Ovary (tissue), 3 donors: ENCODE measurements at regions not wholly inside any gene's neighbourhood (a gene's known extent, or its start where the extent isn't known, plus 50 kb on each side); places are given as distances from the start of the nearest gene placed in this dataset.

Experiments
- EP300 ChIP-seq: sonication (generic); formaldehyde crosslinking; IDR thresholded peaks from one replicate; pipeline ENCODE4 v1.6.1; 2017; ENCODE audit warnings: antibody characterized with exemption
- TF ChIP-seq, protein P1 (sequence below), 3 donors: fragments of 450-650 bp in 2 of 3; fragments of 200-600 bp in 1 of 3; IDR thresholded peaks; one replicate each; pipeline versions ENCODE4 v1.5.1 to v1.8.0; 2016 to 2022; ENCODE audit warnings: antibody characterized with exemption in 3 of 3, mild to moderate bottlenecking in 1 of 3
- donor health status: DM: no; HTN: no; CAD: no.

DNA sequence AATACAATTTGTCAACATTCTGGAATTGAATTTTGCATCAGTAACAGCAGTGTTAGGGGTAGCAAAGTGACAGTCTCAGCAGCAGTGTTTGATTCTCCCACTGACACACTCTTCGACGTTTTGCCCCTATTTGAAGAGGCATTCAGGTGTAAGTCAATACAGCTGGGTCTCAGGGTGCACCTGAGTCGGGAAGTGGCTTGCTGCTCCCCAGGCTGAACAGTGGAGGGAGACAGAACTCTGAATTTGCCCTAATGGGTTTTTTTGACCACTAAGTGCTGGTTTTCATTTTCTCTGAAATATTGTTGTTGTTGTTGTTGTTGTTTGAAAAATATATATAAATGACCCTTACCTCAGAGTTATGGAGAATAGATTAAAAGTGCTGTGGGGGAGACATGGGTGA is 223.2 kb downstream of the TLR4 start:
- TF ChIP-seq EP300 = no peak
- TF ChIP-seq, protein P1, sequence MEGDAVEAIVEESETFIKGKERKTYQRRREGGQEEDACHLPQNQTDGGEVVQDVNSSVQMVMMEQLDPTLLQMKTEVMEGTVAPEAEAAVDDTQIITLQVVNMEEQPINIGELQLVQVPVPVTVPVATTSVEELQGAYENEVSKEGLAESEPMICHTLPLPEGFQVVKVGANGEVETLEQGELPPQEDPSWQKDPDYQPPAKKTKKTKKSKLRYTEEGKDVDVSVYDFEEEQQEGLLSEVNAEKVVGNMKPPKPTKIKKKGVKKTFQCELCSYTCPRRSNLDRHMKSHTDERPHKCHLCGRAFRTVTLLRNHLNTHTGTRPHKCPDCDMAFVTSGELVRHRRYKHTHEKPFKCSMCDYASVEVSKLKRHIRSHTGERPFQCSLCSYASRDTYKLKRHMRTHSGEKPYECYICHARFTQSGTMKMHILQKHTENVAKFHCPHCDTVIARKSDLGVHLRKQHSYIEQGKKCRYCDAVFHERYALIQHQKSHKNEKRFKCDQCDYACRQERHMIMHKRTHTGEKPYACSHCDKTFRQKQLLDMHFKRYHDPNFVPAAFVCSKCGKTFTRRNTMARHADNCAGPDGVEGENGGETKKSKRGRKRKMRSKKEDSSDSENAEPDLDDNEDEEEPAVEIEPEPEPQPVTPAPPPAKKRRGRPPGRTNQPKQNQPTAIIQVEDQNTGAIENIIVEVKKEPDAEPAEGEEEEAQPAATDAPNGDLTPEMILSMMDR (IDR thresholded peaks at IDR 0.05) = no peak
